Esophagus (tissue), 2 donors: ENCODE measurements at regions not wholly inside any gene's neighbourhood (a gene's known extent, or its start where the extent isn't known, plus 50 kb on each side); places are given as distances from the start of the nearest gene placed in this dataset.

Experiments
- H3K27ac ChIP-seq, 2 donors: one replicate each; pipeline ENCODE4 v1.5.1; 2013; ENCODE audit warnings: low read depth in 2 of 2, mild to moderate bottlenecking in 2 of 2, inconsistent platforms in 1 of 2, low read length in 1 of 2, moderate library complexity in 1 of 2
- H3K27me3 ChIP-seq, 2 donors: one replicate each; pipeline ENCODE4 v1.6.1; 2013; ENCODE audit warnings: low read length in 2 of 2, control low read depth in 1 of 2, mild to moderate bottlenecking in 1 of 2; ENCODE audit not compliant: insufficient read depth in 2 of 2, control insufficient read depth in 1 of 2
- H3K36me3 ChIP-seq, 2 donors: one replicate each; pipeline ENCODE4 v1.6.1; 2013; ENCODE audit warnings: low read length in 1 of 2; ENCODE audit not compliant: control insufficient read depth in 2 of 2, insufficient read depth in 2 of 2
- H3K4me1 ChIP-seq, 2 donors: one replicate each; pipeline ENCODE4 v1.6.1; 2013; ENCODE audit warnings: low read length in 1 of 2; ENCODE audit not compliant: control insufficient read depth in 2 of 2, insufficient read depth in 2 of 2
- H3K4me3 ChIP-seq, 2 donors: one replicate each; pipeline ENCODE4 v1.5.1; 2013; ENCODE audit warnings: low read length in 2 of 2, mild to moderate bottlenecking in 2 of 2, low read depth in 1 of 2, moderate library complexity in 1 of 2
- H3K9me3 ChIP-seq, 2 donors: one replicate each; pipeline ENCODE4 v1.6.1; 2013; ENCODE audit warnings: mild to moderate bottlenecking in 2 of 2, low read depth in 1 of 2, low read length in 1 of 2, moderate library complexity in 1 of 2; ENCODE audit not compliant: control insufficient read depth in 2 of 2, insufficient read depth in 1 of 2
- WGBS, 2 donors: extraction: QIAGEN DNeasy Blood & Tissue Kit; methylation state at CpG; one replicate each; pipeline ENCODE4 v1.1.7; 2013; 5-methylcytosine and 5-hydroxymethylcytosine counted together
- donor health status: healthy with polysubstance abuse.
- donor health status: Bipolar disorder and iron deficiency.

DNA sequence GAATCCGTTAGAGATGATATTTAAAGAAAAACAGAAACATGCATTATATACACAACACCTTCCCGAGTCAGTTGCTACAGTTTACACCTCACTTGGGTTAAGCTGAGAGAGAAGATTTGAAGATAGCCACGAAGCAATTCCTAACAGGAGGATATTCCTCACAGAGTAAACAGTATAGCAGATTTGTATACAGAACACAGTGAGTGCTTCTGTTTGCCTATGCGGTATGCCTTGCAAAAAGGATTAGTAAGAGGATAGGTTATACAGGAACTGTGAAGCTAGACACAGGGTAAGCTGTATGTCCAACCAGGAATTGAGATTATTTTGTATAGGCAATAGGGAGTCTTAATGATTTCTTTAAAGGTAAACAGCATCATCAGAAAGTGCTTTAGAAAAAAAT is 471.8 kb downstream of the LIG4 start:
- no peak overlapping the region for H3K4me3 ChIP-seq
- no peaks in the 10 kb centered on the region for H3K27me3 ChIP-seq
- 21 to 28% methylated on average over 4 of the region's 4 CpGs for WGBS, 2 donors

DNA sequence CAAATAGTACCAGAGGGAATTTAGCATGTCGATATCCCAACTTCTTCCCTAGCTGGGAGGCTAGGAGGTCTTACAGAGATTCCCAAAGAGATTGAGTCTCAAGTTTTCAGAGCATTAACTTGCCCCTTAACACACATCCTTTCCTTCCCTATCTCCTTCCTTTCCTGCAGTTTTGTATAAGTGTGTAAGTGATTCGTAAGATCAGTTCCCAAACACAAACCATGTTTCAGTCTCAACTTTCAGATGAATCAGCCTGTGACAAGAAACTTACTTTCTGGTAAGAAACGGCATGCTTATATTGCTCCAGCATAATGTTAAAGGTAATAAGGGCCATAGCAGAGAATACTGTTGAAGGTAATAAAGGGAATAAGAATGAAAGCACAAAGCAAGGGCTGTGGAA is 472.2 kb downstream of the LIG4 start:
- Histone ChIP-seq H3K27ac (no peak overlapping the region), H3K4me3 (no peak overlapping the region), H3K36me3 (no peaks in the 10 kb centered on the region), H3K9me3 (peaks cover 0 to 3% of the 10 kb centered on the region in 2 donors), H3K4me1 (no peaks in the 10 kb centered on the region), H3K27me3 (no peaks in the 10 kb centered on the region)
- 60 to 62% methylated on average over 3 of the region's 3 CpGs for WGBS, 2 donors

More for the DNA sequence above, 471.8 kb downstream of the LIG4 start:
- Histone ChIP-seq H3K27ac (no peak overlapping the region), H3K4me1 (no peaks in the 10 kb centered on the region), H3K9me3 (peaks cover 0 to 3% of the 10 kb centered on the region in 2 donors), H3K36me3 (no peaks in the 10 kb centered on the region)

DNA sequence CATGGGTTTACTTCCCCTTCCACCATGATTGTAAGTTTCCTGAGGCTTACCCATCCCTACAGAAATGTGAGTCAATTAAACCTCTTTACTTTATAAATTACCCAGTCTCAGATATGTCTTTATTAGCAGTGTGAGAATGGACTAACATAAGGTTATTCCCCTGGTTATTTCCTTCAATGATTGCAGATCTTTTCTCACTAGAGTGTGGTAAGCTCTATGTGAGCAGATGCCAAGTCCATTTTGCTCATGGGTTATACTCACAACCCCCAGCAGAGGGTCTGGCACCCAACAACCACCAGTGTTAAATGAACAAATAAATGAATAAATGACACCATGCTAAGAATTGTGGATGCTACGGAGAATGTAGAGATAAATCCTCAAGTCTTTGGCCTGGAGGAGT is 472.8 kb downstream of the LIG4 start:
- H3K9me3 ChIP-seq = peaks cover 0 to 3% of the 10 kb centered on the region in 2 donors
- H3K4me3 ChIP-seq = no peak overlapping the region
- no peaks in the 10 kb centered on the region for H3K4me1 ChIP-seq
- H3K36me3 ChIP-seq = no peaks in the 10 kb centered on the region
- no peaks in the 10 kb centered on the region for H3K27me3 ChIP-seq
- no peak overlapping the region for H3K27ac ChIP-seq
- WGBS, 2 donors = 77 to 84% methylated on average over 1 of the region's 1 CpG

DNA sequence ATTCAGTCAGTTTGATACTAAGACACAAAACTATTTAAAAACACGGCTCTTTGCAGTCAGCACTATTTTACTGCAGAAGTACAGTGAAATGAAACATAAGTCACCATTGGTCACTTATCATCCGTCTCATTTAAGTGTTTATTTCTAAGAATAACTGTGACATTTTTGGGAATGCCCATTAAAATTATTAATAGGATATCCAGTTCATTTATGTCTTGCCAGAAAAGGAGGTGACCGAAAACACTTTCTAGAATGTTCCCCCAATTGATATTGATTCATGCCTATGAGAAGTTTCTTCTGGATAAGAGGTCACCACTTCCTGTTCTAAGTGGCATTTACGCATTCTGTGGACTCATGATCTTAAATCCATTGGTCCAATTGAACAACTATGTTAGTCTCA is 477.3 kb downstream of the LIG4 start:
- Histone ChIP-seq H3K4me3 (no peak overlapping the region), H3K27ac (no peak overlapping the region), H3K9me3 (peaks cover 0 to 3% of the 10 kb centered on the region in 2 donors), H3K36me3 (no peaks in the 10 kb centered on the region), H3K4me1 (no peaks in the 10 kb centered on the region), H3K27me3 (no peaks in the 10 kb centered on the region)
- 88 to 90% methylated on average over 4 of the region's 4 CpGs for WGBS, 2 donors

DNA sequence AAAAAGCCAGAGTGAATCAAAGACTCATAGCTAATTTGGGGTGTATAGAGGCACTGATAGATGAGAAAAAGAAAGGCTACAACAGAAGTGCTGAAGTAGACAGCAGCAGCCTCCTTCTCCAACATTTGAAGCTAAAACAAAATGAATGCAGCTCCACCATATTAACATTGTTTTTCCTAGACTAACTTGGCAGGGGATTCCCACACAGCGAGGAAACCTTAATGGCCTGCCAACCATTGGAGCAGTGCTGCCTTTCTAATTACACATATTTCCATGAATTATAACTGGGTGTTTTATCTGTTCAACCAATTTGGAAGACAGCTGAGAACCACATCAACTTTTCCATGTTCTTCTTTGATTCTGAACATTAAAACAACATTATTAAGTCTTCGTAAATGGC is 478.6 kb downstream of the LIG4 start:
- Histone ChIP-seq H3K4me3 (no peak overlapping the region), H3K4me1 (no peaks in the 10 kb centered on the region), H3K27ac (no peak overlapping the region), H3K9me3 (peaks cover 0 to 3% of the 10 kb centered on the region in 2 donors), H3K36me3 (no peaks in the 10 kb centered on the region), H3K27me3 (no peaks in the 10 kb centered on the region)
- WGBS, 2 donors = 74 to 80% methylated on average over 2 of the region's 2 CpGs

DNA sequence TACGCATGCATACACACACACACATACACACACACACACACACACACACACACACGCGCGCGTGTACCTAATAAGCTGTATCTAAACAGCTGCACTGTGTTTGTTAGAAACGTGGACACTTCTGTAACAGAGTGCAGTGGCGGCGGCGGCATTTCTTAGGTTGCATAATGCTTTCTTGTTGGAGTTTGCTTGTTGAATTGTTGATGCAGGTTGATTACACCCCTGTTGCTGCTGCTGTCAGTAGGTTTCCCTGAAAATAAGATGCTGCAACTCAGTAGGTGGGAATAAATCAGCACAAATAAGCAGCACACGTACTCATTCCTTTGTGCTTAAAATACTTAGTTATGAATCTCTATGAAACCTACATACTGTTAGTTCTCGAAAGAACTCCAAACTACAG is 479.2 kb downstream of the LIG4 start:
- H3K9me3 ChIP-seq = peaks cover 0 to 3% of the 10 kb centered on the region in 2 donors
- 73 to 75% methylated on average over 11 of the region's 11 CpGs for WGBS, 2 donors
- no peaks in the 10 kb centered on the region for H3K27me3 ChIP-seq
- H3K36me3 ChIP-seq = no peaks in the 10 kb centered on the region
- no peaks in the 10 kb centered on the region for H3K4me1 ChIP-seq
- no peak overlapping the region for H3K27ac ChIP-seq
- no peak overlapping the region for H3K4me3 ChIP-seq

DNA sequence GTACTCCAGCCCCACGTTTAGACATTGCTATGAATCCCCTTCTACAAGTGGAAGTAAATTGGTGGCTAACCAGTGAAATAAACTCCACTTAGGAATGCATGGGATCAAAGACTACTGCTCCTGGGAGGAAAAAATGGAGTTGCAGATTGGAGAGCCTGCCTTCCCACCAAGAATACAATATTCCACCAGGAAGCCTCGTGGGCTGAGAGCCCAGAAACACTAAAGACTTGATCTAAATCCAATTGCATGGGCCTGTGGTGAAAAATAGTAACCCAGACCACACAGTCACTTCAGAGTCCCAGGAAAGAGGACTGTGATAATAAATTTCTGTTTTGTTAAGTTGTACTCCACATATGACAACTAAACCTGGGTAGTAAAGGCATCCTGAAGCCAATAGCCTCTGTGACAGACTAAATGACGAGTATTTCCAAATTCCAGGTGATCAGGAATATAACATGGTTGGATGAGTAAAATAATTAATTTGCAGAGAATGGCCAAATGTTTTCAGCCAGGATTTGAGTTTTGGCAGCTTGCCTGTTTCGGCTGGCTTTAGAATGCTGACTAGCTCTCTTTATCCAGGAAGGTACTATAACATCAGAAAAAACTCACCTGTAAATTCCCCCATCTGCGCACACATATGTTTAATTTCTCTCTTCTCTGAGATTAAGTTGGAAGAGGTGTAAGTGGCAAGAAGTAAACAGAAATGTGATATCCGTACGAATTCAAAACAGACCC is 480.3 kb downstream of the LIG4 start:
- 54 to 60% methylated on average over 7 of the region's 7 CpGs for WGBS, 2 donors
- Histone ChIP-seq H3K9me3 (peaks cover 0 to 3% of the 10 kb centered on the region in 2 donors), H3K27me3 (no peaks in the 10 kb centered on the region), H3K4me3 (no peak overlapping the region), H3K4me1 (no peaks in the 10 kb centered on the region), H3K27ac (no peak overlapping the region), H3K36me3 (no peaks in the 10 kb centered on the region)

DNA sequence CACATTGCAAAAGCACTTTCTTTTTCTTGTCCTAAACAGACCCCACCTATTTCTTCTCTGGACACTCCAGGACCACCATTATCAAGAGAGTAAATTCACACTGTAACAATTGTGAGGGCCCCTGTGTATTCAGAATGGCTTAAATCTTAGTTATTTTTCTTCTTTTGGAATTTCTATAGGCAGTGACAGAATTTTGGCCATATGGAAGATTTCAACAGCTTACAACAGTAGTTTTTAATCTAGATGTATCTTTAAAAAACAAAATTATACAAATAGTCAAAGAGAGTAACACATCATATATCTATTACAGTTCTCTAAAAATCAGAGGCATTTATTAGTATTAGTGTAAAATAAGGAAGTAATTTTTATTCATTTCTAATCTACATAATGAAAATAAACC is 482.1 kb downstream of the LIG4 start:
- H3K9me3 ChIP-seq = no peaks in the 10 kb centered on the region
- no peak overlapping the region for H3K4me3 ChIP-seq
- no peak overlapping the region for H3K27ac ChIP-seq
- H3K36me3 ChIP-seq = no peaks in the 10 kb centered on the region
- no peaks in the 10 kb centered on the region for H3K4me1 ChIP-seq
- H3K27me3 ChIP-seq = no peaks in the 10 kb centered on the region

DNA sequence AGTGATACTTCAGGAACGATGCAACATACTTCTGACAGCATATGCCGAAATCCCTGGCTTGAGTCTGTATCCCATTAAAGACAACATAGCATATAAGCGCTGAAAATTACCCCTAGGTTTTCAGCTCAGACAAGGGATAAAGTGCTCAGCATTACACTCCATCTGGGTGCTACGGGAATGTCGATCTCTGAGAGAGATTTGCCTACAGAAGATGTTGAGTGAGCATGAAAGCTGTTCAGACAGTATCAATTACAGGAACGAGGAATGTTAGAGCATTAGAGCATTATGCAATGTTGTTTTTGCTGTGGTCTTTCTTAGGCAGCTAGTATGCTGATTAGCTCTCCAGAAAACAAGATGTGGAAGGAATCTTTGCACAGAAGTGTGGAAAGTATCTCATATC is 484.5 kb downstream of the LIG4 start:
- Histone ChIP-seq H3K36me3 (no peaks in the 10 kb centered on the region), H3K27ac (no peak overlapping the region), H3K9me3 (peaks cover 0 to 2% of the 10 kb centered on the region in 2 donors), H3K27me3 (no peaks in the 10 kb centered on the region), H3K4me1 (no peaks in the 10 kb centered on the region), H3K4me3 (no peak overlapping the region)
- WGBS, 2 donors = 75% methylated on average over 6 of the region's 6 CpGs

DNA sequence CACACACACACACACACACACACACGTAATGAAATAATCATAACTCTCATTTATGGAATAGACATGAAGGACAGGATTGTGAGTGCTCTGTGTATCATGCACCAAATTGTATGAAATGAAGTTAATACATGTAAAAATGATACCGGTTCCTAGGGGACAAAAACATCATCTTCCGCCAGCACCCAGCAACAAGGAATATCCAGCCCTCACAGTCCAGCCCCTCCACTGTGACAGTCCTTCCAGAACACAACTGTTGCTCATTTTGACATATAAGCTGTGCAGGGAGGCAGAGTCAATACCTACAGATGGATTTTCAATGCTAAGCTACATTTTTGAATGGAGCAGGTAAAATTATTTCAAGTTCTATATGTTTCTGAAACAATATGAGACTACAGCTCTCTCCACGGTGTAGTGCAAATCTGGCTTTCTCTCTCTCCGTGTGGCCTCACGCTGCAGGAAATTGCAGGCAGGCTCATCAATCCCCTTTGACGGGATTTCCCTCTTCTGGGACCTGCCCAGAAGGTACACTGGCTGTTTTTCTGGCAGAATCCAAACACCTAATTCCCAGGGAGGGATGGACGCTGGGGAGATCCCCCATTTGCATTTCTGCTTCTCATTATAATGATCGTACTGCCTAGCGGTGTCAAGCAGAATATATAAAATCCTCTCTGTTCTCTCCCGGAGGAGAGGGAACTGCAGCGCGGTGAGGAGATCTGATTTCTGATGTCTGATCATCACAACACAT is 494.0 kb downstream of the LIG4 start:
- Histone ChIP-seq H3K9me3 (peaks cover 0 to 7% of the 10 kb centered on the region in 2 donors), H3K4me3 (no peak overlapping the region), H3K36me3 (no peaks in the 10 kb centered on the region), H3K4me1 (no peaks in the 10 kb centered on the region), H3K27ac (no peak overlapping the region), H3K27me3 (no peaks in the 10 kb centered on the region)
- 42 to 50% methylated on average over 13 of the region's 13 CpGs for WGBS, 2 donors
